Suprapubic skin (tissue), 4 donors: ENCODE measurements at regions not wholly inside any gene's neighbourhood (a gene's known extent, or its start where the extent isn't known, plus 50 kb on each side); places are given as distances from the start of the nearest gene placed in this dataset.

Source experiments
- EP300 ChIP-seq: sonication (generic); formaldehyde crosslinking; IDR thresholded peaks from one replicate; pipeline ENCODE4 v1.6.1; 2017; ENCODE audit warnings: antibody characterized with exemption
- POLR2A ChIP-seq, 2 donors: fragments of 450-650 bp; IDR thresholded peaks; one replicate each; pipeline ENCODE4 v1.6.1; 2017; ENCODE audit warnings: antibody characterized with exemption in 2 of 2, mild to moderate bottlenecking in 2 of 2, moderate library complexity in 2 of 2
- POLR2AphosphoS5 ChIP-seq, 3 donors: sonication (generic); formaldehyde crosslinking; IDR thresholded peaks; one replicate each; pipeline ENCODE4 v1.6.1; 2017; ENCODE audit warnings: antibody characterized with exemption in 3 of 3
- TF ChIP-seq, protein P1 (sequence below), 2 donors: fragments of 200-600 bp in 1 of 2; fragments of 450-650 bp in 1 of 2; sonication (generic) in 1 of 2; IDR thresholded peaks; one replicate each; pipeline ENCODE4 v1.5.1; 2016 to 2019; ENCODE audit warnings: antibody characterized with exemption in 2 of 2, mild to moderate bottlenecking in 1 of 2, moderate library complexity in 1 of 2

DNA sequence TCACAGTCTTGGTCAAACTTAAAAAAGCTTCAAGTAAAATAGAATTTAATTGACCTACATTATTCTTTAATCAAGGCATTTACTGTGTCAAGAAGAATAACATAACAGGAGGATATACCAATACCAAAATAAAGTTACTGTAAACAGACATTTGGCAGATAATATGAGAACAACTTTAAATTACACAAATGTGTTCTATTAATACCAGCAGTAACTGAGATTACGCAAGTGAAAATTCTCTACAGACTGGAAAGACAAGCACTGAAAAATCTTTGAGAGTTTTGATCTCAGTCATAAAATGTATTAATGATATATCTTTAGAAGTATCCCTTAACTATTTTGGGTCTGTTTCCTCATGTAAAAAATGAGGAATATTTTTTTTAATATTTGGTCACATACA, 169.2 kb upstream of the SOX5 start:
- TF ChIP-seq, protein P1, sequence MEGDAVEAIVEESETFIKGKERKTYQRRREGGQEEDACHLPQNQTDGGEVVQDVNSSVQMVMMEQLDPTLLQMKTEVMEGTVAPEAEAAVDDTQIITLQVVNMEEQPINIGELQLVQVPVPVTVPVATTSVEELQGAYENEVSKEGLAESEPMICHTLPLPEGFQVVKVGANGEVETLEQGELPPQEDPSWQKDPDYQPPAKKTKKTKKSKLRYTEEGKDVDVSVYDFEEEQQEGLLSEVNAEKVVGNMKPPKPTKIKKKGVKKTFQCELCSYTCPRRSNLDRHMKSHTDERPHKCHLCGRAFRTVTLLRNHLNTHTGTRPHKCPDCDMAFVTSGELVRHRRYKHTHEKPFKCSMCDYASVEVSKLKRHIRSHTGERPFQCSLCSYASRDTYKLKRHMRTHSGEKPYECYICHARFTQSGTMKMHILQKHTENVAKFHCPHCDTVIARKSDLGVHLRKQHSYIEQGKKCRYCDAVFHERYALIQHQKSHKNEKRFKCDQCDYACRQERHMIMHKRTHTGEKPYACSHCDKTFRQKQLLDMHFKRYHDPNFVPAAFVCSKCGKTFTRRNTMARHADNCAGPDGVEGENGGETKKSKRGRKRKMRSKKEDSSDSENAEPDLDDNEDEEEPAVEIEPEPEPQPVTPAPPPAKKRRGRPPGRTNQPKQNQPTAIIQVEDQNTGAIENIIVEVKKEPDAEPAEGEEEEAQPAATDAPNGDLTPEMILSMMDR (IDR thresholded peaks at IDR 0.05): no peak
- TF ChIP-seq POLR2A (IDR thresholded peaks at IDR 0.05) (no peak), POLR2AphosphoS5 (IDR thresholded peaks at IDR 0.05) (no peak), EP300 (no peak)
